Type B pancreatic cell (in vitro differentiated cells): ENCODE measurements at regions not wholly inside any gene's neighbourhood (a gene's known extent, or its start where the extent isn't known, plus 50 kb on each side); places are given as distances from the start of the nearest gene placed in this dataset.

ENCODE experiments used
- DNase-seq: peaks from one replicate; pipeline ENCODE4 v3.0.0; 2021; ENCODE audit warnings: mixed read lengths; ENCODE audit not compliant: unreplicated experiment; ENCODE audit errors: extremely low spot score
- H3K27ac Mint-ChIP-seq: 2 replicates; pipeline ENCODE4 v1.8.0; 2021; ENCODE audit warnings: mild to moderate bottlenecking, mixed read lengths
- H3K27me3 Mint-ChIP-seq: 2 replicates; pipeline ENCODE4 v1.8.0; 2021; ENCODE audit warnings: mixed read lengths
- H3K36me3 Mint-ChIP-seq: 2 replicates; pipeline ENCODE4 v1.8.0; 2021; ENCODE audit warnings: mixed read lengths
- H3K4me1 Mint-ChIP-seq: one replicate; pipeline ENCODE4 v1.8.0; 2021; ENCODE audit warnings: mixed read lengths; ENCODE audit not compliant: unreplicated experiment
- H3K4me3 Mint-ChIP-seq: 2 replicates; pipeline ENCODE4 v1.8.0; 2021; ENCODE audit warnings: mild to moderate bottlenecking, mixed read lengths
- H3K9me3 Mint-ChIP-seq: 2 replicates; pipeline ENCODE4 v1.8.0; 2021; ENCODE audit warnings: mixed read lengths
- CTCF ChIP-seq: fragments of 200-600 bp; sonication (generic); conservative IDR thresholded peaks from 2 replicates; pipeline ENCODE4 v1.5.0; 2021; ENCODE audit warnings: antibody characterized with exemption, mild to moderate bottlenecking

- TF ChIP-seq CTCF, result no peak
These were observed 147.8 kb downstream of the UBE2E3 start for GRCh38 chr2:181128199-181128598.

GRCh38 chr2:181129364-181130056 is 149.1 kb downstream of the UBE2E3 start:
- peaks cover 1% of the 10 kb centered on the region for H3K4me1 Mint-ChIP-seq
- H3K36me3 Mint-ChIP-seq, result no peaks in the 10 kb centered on the region
- no peak overlapping the region for H3K4me3 Mint-ChIP-seq
- H3K27ac Mint-ChIP-seq, result no peak overlapping the region
- no peak for TF ChIP-seq CTCF
- DNase-seq, result no peak
- H3K27me3 Mint-ChIP-seq, result no peaks in the 10 kb centered on the region
- no peaks in the 10 kb centered on the region for H3K9me3 Mint-ChIP-seq

More at GRCh38 chr2:181128199-181128598, 147.8 kb downstream of the UBE2E3 start:
- Mint-ChIP-seq H3K36me3 (no peaks in the 10 kb centered on the region), H3K27me3 (no peaks in the 10 kb centered on the region), H3K27ac (no peak overlapping the region), H3K9me3 (no peaks in the 10 kb centered on the region), H3K4me3 (no peak overlapping the region), H3K4me1 (peaks cover 5% of the 10 kb centered on the region)
- no peak for DNase-seq

GRCh38 chr2:181130686-181131085 is 150.3 kb downstream of the UBE2E3 start:
- Mint-ChIP-seq H3K9me3 (no peaks in the 10 kb centered on the region), H3K4me3 (no peak overlapping the region)
- no peak for DNase-seq

GRCh38 chr2:181131584-181131983 is 151.2 kb downstream of the UBE2E3 start:
- DNase-seq, result no peak
- TF ChIP-seq CTCF, result no peak
- H3K36me3 Mint-ChIP-seq, result no peaks in the 10 kb centered on the region
- no peaks in the 10 kb centered on the region for H3K4me1 Mint-ChIP-seq
- no peak overlapping the region for H3K27ac Mint-ChIP-seq
- no peaks in the 10 kb centered on the region for H3K27me3 Mint-ChIP-seq
- H3K4me3 Mint-ChIP-seq, result no peak overlapping the region
- H3K9me3 Mint-ChIP-seq, result no peaks in the 10 kb centered on the region

More at GRCh38 chr2:181130686-181131085, 150.3 kb downstream of the UBE2E3 start:
- Mint-ChIP-seq H3K4me1 (no peaks in the 10 kb centered on the region), H3K27ac (no peak overlapping the region), H3K27me3 (no peaks in the 10 kb centered on the region), H3K36me3 (no peaks in the 10 kb centered on the region)
- TF ChIP-seq CTCF, result no peak

- H3K36me3 Mint-ChIP-seq, result no peaks in the 10 kb centered on the region
- no peak overlapping the region for H3K27ac Mint-ChIP-seq
- H3K27me3 Mint-ChIP-seq, result no peaks in the 10 kb centered on the region
- no peaks in the 10 kb centered on the region for H3K9me3 Mint-ChIP-seq
- no peak for TF ChIP-seq CTCF
- no peak overlapping the region for H3K4me3 Mint-ChIP-seq
- no peaks in the 10 kb centered on the region for H3K4me1 Mint-ChIP-seq
- no peak for DNase-seq
These were observed 158.4 kb downstream of the UBE2E3 start for GRCh38 chr2:181138816-181139215.
